IPS-20b (cell line): ENCODE measurements at regions not wholly inside any gene's neighbourhood (a gene's known extent, or its start where the extent isn't known, plus 50 kb on each side); places are given as distances from the start of the nearest gene placed in this dataset.

ENCODE experiments used
- H3K27ac ChIP-seq: one replicate; pipeline ENCODE4 v1.5.1; 2013; ENCODE audit warnings: low read length
- H3K27me3 ChIP-seq: 2 replicates; pipeline ENCODE4 v1.6.1; 2013; ENCODE audit warnings: mild to moderate bottlenecking, low read length, inconsistent platforms; ENCODE audit not compliant: insufficient read depth
- H3K36me3 ChIP-seq: 2 replicates; pipeline ENCODE4 v1.6.1; 2013; ENCODE audit warnings: low read depth, mild to moderate bottlenecking, inconsistent platforms, low read length, moderate library complexity; ENCODE audit not compliant: insufficient read depth
- H3K4me1 ChIP-seq: 2 replicates; pipeline ENCODE4 v1.6.1; 2013; ENCODE audit warnings: mild to moderate bottlenecking, control low read depth, inconsistent platforms, low read length, moderate library complexity; ENCODE audit not compliant: insufficient read depth
- H3K4me3 ChIP-seq: 2 replicates; pipeline ENCODE4 v1.5.1; 2013; ENCODE audit warnings: mild to moderate bottlenecking, low read length, inconsistent platforms
- H3K9ac ChIP-seq: 2 replicates; pipeline ENCODE4 v1.6.1; 2013; ENCODE audit warnings: low read depth, mild to moderate bottlenecking, inconsistent platforms, low read length, moderate library complexity
- H3K9me3 ChIP-seq: 2 replicates; pipeline ENCODE4 v1.6.1; 2013; ENCODE audit warnings: mild to moderate bottlenecking, low read depth, low read length, inconsistent platforms; ENCODE audit not compliant: insufficient read depth

GRCh38 chr18:66993492-66993891 lies 389.6 kb upstream of the CDH19 start:
- Histone ChIP-seq H3K4me3 (no peak overlapping the region), H3K4me1 (no peaks in the 10 kb centered on the region), H3K9ac (no peak overlapping the region), H3K9me3 (no peaks in the 10 kb centered on the region), H3K27me3 (no peaks in the 10 kb centered on the region), H3K27ac (no peak overlapping the region), H3K36me3 (no peaks in the 10 kb centered on the region)

- Histone ChIP-seq H3K4me1 (no peaks in the 10 kb centered on the region), H3K36me3 (no peaks in the 10 kb centered on the region), H3K9me3 (no peaks in the 10 kb centered on the region), H3K4me3 (no peak overlapping the region), H3K9ac (no peak overlapping the region), H3K27me3 (no peaks in the 10 kb centered on the region), H3K27ac (no peak overlapping the region)
These were observed 387.0 kb upstream of the CDH19 start for GRCh38 chr18:66990909-66991308.

GRCh38 chr18:66979009-66979408 lies 375.1 kb upstream of the CDH19 start:
- Histone ChIP-seq H3K4me3 (no peak overlapping the region), H3K27me3 (no peaks in the 10 kb centered on the region), H3K9ac (no peak overlapping the region), H3K36me3 (no peaks in the 10 kb centered on the region), H3K9me3 (no peaks in the 10 kb centered on the region), H3K27ac (no peak overlapping the region), H3K4me1 (peaks cover 3% of the 10 kb centered on the region; the same call in 1 of the 2 replicates)

GRCh38 chr18:66972681-66973080 lies 368.8 kb upstream of the CDH19 start:
- Histone ChIP-seq H3K4me3 (no peak overlapping the region), H3K27ac (no peak overlapping the region), H3K4me1 (peaks cover 13% of the 10 kb centered on the region), H3K9ac (no peak overlapping the region), H3K27me3 (no peaks in the 10 kb centered on the region), H3K9me3 (no peaks in the 10 kb centered on the region), H3K36me3 (no peaks in the 10 kb centered on the region)

- no peak overlapping the region for H3K9ac ChIP-seq
These were observed 368.1 kb upstream of the CDH19 start for GRCh38 chr18:66971960-66972359.

GRCh38 chr18:66966171-66966570 lies 362.3 kb upstream of the CDH19 start:
- no peaks in the 10 kb centered on the region for H3K27me3 ChIP-seq
- H3K9ac ChIP-seq = no peak overlapping the region
- H3K4me3 ChIP-seq = no peak overlapping the region
- no peaks in the 10 kb centered on the region for H3K36me3 ChIP-seq
- H3K27ac ChIP-seq = no peak overlapping the region
- no peaks in the 10 kb centered on the region for H3K9me3 ChIP-seq
- no peaks in the 10 kb centered on the region for H3K4me1 ChIP-seq

More at GRCh38 chr18:66971960-66972359, 368.1 kb upstream of the CDH19 start:
- Histone ChIP-seq H3K27ac (no peak overlapping the region), H3K36me3 (no peaks in the 10 kb centered on the region), H3K4me1 (peaks cover 13% of the 10 kb centered on the region), H3K9me3 (no peaks in the 10 kb centered on the region), H3K4me3 (no peak overlapping the region), H3K27me3 (no peaks in the 10 kb centered on the region)

GRCh38 chr18:66958309-66958708 lies 354.4 kb upstream of the CDH19 start:
- H3K4me1 ChIP-seq = no peaks in the 10 kb centered on the region

GRCh38 chr18:66951750-66952149 lies 347.9 kb upstream of the CDH19 start:
- Histone ChIP-seq H3K36me3 (no peaks in the 10 kb centered on the region), H3K27me3 (no peaks in the 10 kb centered on the region), H3K4me3 (no peak overlapping the region), H3K4me1 (no peaks in the 10 kb centered on the region), H3K9ac (no peak overlapping the region), H3K9me3 (no peaks in the 10 kb centered on the region; the same call in 1 of the 2 replicates), H3K27ac (no peak overlapping the region)

More at GRCh38 chr18:66958309-66958708, 354.4 kb upstream of the CDH19 start:
- Histone ChIP-seq H3K27me3 (no peaks in the 10 kb centered on the region), H3K9ac (no peak overlapping the region), H3K4me3 (no peak overlapping the region), H3K27ac (no peak overlapping the region), H3K36me3 (no peaks in the 10 kb centered on the region), H3K9me3 (no peaks in the 10 kb centered on the region)

- Histone ChIP-seq H3K9me3 (no peaks in the 10 kb centered on the region; the same call in 1 of the 2 replicates), H3K4me3 (no peak overlapping the region), H3K36me3 (no peaks in the 10 kb centered on the region), H3K4me1 (no peaks in the 10 kb centered on the region), H3K9ac (no peak overlapping the region), H3K27me3 (no peaks in the 10 kb centered on the region), H3K27ac (no peak overlapping the region)
These were observed 345.5 kb upstream of the CDH19 start for GRCh38 chr18:66949419-66949818.

- Histone ChIP-seq H3K9me3 (peaks cover 12% of the 10 kb centered on the region), H3K27ac (no peak overlapping the region), H3K27me3 (no peaks in the 10 kb centered on the region), H3K36me3 (no peaks in the 10 kb centered on the region), H3K9ac (no peak overlapping the region), H3K4me1 (no peaks in the 10 kb centered on the region), H3K4me3 (no peak overlapping the region)
These were observed 333.7 kb upstream of the CDH19 start for GRCh38 chr18:66937546-66937945.

- Histone ChIP-seq H3K27me3 (no peaks in the 10 kb centered on the region), H3K9me3 (no peaks in the 10 kb centered on the region), H3K4me1 (peaks cover 9% of the 10 kb centered on the region), H3K36me3 (no peaks in the 10 kb centered on the region), H3K27ac (no peak overlapping the region), H3K9ac (0 out of 2 replicates have a peak overlapping the region, but pooled peaks have one; percentile 26), H3K4me3 (no peak overlapping the region)
These were observed 327.1 kb upstream of the CDH19 start for GRCh38 chr18:66931010-66931409.

GRCh38 chr18:66916834-66917233 lies 312.9 kb upstream of the CDH19 start:
- Histone ChIP-seq H3K9ac (no peak overlapping the region), H3K4me3 (no peak overlapping the region), H3K27ac (no peak overlapping the region), H3K4me1 (no peaks in the 10 kb centered on the region), H3K36me3 (no peaks in the 10 kb centered on the region), H3K27me3 (no peaks in the 10 kb centered on the region), H3K9me3 (no peaks in the 10 kb centered on the region)
